Dendritic cell treated with granulocyte-macrophage colony-stimulating factor and Interleukin-4, amounts not matched to agents 40 ng/mL and 50 ng/mL, for 4 days (primary cell): ENCODE measurements at regions not wholly inside any gene's neighbourhood (a gene's known extent, or its start where the extent isn't known, plus 50 kb on each side); places are given as distances from the start of the nearest gene placed in this dataset.
"Not testable (repeated sequence)": the region's sequence is repeated elsewhere in the genome, so short reads cannot be mapped to it uniquely, and the experiment has no call there.

Experiments used
- H3K27ac Mint-ChIP-seq: one replicate; pipeline ENCODE4 v1.8.0; 2022; ENCODE audit warnings: mild to moderate bottlenecking, mixed read lengths
- H3K27me3 Mint-ChIP-seq: one replicate; pipeline ENCODE4 v1.8.0; 2022; ENCODE audit warnings: mild to moderate bottlenecking, mixed read lengths
- H3K36me3 Mint-ChIP-seq: one replicate; pipeline ENCODE4 v1.8.0; 2022; ENCODE audit warnings: low read depth, mixed read lengths
- H3K4me1 Mint-ChIP-seq: one replicate; pipeline ENCODE4 v1.8.0; 2022; ENCODE audit warnings: low read depth, mixed read lengths
- H3K4me3 Mint-ChIP-seq: one replicate; pipeline ENCODE4 v1.8.0; 2022; ENCODE audit warnings: mild to moderate bottlenecking, moderate library complexity, mixed read lengths
- H3K9me3 Mint-ChIP-seq: one replicate; pipeline ENCODE4 v1.8.0; 2022; ENCODE audit warnings: mixed read lengths
- intact Hi-C: fragments of 100-400 bp; cut with micrococcal nuclease; formaldehyde crosslinking; loops from one replicate; pipeline ENCODE4 v1.15.0; 2022

DNA sequence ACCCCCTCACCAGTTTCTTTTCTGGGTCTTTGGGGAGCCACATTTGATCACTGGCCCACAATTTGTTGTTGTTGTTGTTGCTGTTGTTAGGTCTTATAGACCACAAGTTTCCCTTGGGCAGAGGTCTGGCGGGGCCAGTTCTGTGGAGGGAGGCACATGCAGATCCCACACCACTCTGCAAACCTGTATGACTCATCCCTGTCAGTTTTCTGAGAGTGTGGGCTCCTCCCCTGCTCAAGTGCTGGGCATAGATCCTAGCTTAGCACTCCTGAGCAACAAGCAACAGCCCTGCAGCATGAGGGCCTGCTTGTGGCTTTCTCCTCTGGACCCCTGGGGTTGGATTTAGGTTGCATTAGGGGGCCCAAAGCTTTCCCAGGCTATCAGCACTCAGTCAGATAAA lies 411.1 kb upstream of the HTR1E start:
- H3K27ac Mint-ChIP-seq: no peak overlapping the region
- peaks cover 48% of the 10 kb centered on the region for H3K9me3 Mint-ChIP-seq
- H3K36me3 Mint-ChIP-seq: no peaks in the 10 kb centered on the region
- H3K27me3 Mint-ChIP-seq: no peaks in the 10 kb centered on the region
- H3K4me1 Mint-ChIP-seq: no peaks in the 10 kb centered on the region
- no peak overlapping the region for H3K4me3 Mint-ChIP-seq
- intact Hi-C loops: no loop called here

DNA sequence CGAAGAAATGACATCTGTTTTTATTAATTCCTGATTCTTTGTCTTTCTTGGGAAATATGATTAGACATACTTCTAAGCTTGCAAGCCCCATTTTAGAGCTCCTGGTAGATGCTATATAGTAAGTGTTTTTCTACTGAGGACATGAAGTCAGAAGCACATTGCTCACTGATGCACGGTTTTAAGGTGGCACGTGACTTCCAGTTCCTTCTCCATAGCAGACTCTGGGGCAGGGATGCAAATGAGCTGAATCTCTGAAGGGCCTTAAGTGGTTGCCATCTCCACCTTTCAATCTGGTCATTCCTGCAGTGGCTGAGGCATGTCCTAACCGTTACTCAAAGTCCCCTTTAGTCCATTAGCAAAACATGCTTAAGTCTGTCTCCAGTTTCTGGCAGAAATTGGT lies 421.2 kb upstream of the HTR1E start:
- H3K36me3 Mint-ChIP-seq: no peaks in the 10 kb centered on the region
- peaks cover 28% of the 10 kb centered on the region for H3K9me3 Mint-ChIP-seq
- intact Hi-C loops: no loop called here
- H3K27ac Mint-ChIP-seq: no peak overlapping the region
- H3K4me3 Mint-ChIP-seq: no peak overlapping the region
- H3K4me1 Mint-ChIP-seq: no peaks in the 10 kb centered on the region
- no peaks in the 10 kb centered on the region for H3K27me3 Mint-ChIP-seq

DNA sequence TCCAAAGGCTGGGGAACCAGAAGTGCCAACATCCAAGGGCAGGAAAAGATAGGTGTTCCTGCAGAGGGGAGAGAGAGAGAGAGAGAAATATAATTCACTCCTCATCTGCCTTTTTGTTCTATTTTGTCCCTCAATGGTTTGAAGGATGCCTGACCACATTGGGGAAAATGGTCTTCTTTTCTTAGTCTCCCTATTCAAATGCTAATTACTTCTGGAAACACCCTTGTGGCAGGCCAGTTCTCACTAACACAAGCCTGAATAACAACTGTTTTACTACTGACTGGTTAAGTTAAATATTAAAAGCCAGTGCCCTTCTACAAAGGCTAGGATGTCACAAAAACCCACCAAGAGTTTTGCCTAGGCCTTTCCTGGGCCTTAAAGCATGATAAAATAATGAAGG lies 425.4 kb upstream of the HTR1E start:
- H3K27me3 Mint-ChIP-seq: no peaks in the 10 kb centered on the region
- H3K9me3 Mint-ChIP-seq: peaks cover 47% of the 10 kb centered on the region
- intact Hi-C loops: no loop called here
- H3K27ac Mint-ChIP-seq: no peak overlapping the region
- H3K4me3 Mint-ChIP-seq: no peak overlapping the region
- H3K36me3 Mint-ChIP-seq: no peaks in the 10 kb centered on the region
- H3K4me1 Mint-ChIP-seq: no peaks in the 10 kb centered on the region

DNA sequence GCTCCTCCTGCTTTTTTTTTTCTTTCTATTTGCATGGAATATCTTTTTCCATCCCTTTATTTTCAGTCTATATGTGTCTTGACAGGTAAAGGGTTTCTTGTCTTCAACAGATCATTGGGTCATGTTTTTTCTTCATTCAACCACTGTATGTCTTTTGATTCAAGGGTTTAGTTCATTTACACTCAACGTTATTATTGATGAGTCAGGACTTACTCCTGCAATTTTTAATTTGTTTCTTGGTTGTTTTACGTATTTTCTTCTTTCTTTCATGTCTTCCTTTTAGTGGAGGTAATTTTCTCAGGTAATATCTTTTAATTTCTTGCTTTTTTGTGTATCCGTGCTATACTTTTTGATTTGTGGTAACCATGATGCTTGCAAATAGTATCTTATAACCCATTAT lies 429.1 kb upstream of the HTR1E start:
- Mint-ChIP-seq H3K4me1 (no peaks in the 10 kb centered on the region), H3K9me3 (peaks cover 56% of the 10 kb centered on the region), H3K27ac (no peak overlapping the region), H3K27me3 (no peaks in the 10 kb centered on the region), H3K36me3 (no peaks in the 10 kb centered on the region), H3K4me3 (no peak overlapping the region)
- intact Hi-C loops: no loop called here

DNA sequence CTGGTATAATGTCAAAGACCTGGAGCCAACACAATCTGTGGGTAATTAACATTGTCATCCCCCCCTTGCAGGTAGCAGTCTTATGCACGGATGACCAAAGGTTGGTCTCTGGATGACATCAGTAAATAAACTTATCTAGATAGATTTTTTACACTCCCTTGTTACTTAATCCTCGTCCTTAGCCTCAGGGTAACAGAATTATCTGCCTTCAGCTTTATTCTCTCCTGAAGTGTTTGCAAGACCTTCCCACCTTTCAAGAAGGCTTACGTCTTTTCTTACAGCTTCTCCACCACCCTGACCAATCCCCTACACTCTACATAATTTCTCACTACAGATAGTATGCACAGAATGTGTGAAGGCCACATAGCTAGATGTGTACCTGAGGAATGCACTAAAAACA lies 434.8 kb upstream of the HTR1E start:
- intact Hi-C loops: no loop called here
- H3K27me3 Mint-ChIP-seq: no peaks in the 10 kb centered on the region
- no peak overlapping the region for H3K27ac Mint-ChIP-seq
- peaks cover 58% of the 10 kb centered on the region for H3K9me3 Mint-ChIP-seq
- no peak overlapping the region for H3K4me3 Mint-ChIP-seq
- no peaks in the 10 kb centered on the region for H3K4me1 Mint-ChIP-seq
- H3K36me3 Mint-ChIP-seq: no peaks in the 10 kb centered on the region

DNA sequence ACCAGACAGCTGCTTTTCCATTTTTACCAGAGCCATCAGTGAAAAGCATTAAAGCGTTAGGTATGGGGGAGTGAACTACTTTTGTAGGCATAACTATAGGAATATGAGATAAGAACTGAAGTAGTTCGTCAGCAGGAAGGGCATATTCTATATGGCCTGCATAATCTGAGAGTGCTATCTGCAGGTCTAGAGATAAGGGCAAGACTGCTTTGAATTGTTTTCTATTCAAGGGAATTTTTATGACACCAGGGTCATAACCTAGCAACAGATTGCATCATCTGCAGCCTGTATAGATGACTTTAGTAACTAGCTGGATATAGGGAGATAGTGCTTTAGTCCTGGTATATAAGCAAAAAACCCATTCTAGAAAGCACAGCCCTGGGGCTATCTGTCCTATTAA lies 437.3 kb upstream of the HTR1E start:
- Mint-ChIP-seq H3K27ac (no peak overlapping the region), H3K4me1 (no peaks in the 10 kb centered on the region), H3K36me3 (no peaks in the 10 kb centered on the region), H3K4me3 (no peak overlapping the region), H3K27me3 (no peaks in the 10 kb centered on the region), H3K9me3 (peaks cover 68% of the 10 kb centered on the region)
- intact Hi-C loops: no loop called here

DNA sequence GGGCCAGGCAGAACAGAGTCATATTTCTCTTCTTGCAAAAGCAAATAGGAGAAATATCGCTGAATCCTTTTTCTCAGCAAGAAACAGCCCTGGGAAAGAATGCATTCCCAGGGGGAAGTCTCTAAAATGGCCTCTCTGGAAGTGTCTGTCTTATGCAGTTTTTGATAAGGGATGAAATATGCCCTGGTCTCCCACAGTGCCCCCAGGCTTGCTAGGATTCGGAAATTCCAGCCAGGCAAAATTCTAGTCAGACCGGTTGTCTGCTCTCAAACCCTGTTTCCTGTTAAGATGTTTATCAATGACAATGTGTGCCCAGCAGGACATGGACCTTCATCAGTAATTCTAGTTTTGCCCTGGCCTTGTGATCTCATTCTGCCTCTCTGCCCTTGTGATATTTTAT lies 448.3 kb upstream of the HTR1E start:
- H3K36me3 Mint-ChIP-seq, H3K4me3 Mint-ChIP-seq, intact Hi-C loops, H3K4me1 Mint-ChIP-seq, H3K27ac Mint-ChIP-seq, H3K27me3 Mint-ChIP-seq: not testable (repeated sequence)
- peaks cover 39% of the 10 kb centered on the region for H3K9me3 Mint-ChIP-seq

DNA sequence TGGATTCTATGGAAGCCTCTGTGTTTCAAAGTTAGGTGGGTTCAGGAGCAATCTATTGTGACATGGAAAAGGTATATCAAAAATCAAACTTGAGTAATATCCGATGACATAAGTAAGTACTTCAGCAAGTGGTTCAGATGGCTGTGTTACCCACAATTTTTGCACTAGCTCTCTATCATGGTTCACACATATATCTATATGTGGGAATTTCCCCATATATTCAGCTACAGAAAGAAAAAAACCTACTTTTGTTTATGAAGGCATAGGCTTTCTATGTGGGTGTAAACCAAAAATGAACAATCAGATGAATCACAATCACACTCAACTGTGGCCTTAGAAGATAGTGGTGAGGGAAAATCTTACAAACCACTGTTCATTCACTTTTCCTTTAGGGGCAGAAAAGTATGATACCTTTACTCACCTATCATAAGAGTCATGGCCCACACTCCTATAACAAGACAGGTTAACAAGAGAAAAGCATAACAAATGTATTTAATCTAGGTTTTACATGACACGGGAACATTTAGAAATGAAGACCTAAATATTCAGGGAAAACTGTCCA lies 449.6 kb upstream of the HTR1E start:
- Mint-ChIP-seq H3K27ac (no peak overlapping the region), H3K9me3 (peaks cover 39% of the 10 kb centered on the region), H3K27me3 (no peaks in the 10 kb centered on the region), H3K4me1 (no peaks in the 10 kb centered on the region), H3K4me3 (no peak overlapping the region), H3K36me3 (no peaks in the 10 kb centered on the region)
- intact Hi-C loops: no loop called here

DNA sequence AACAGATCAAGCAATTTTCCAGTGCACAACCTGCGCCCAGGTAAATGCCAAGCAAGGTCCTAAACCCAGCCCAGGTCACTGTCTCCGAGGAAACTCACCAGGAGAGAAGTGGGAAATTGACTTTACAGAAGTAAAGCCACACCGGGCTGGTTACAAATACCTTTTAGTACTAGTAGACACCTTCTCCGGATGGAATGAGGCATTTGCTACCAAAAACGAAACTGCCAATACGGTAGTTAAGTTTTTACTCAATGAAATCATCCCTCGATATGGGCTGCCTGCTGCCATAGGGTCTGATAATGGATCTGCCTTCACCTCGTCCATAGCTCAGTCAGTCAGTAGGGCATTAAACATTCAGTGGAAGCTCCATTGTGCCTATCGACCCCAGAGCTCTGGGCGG lies 459.0 kb upstream of the HTR1E start:
- H3K36me3 Mint-ChIP-seq, H3K27me3 Mint-ChIP-seq, H3K4me1 Mint-ChIP-seq, intact Hi-C loops, H3K27ac Mint-ChIP-seq, H3K4me3 Mint-ChIP-seq: not testable (repeated sequence)
- H3K9me3 Mint-ChIP-seq: peaks cover 64% of the 10 kb centered on the region

DNA sequence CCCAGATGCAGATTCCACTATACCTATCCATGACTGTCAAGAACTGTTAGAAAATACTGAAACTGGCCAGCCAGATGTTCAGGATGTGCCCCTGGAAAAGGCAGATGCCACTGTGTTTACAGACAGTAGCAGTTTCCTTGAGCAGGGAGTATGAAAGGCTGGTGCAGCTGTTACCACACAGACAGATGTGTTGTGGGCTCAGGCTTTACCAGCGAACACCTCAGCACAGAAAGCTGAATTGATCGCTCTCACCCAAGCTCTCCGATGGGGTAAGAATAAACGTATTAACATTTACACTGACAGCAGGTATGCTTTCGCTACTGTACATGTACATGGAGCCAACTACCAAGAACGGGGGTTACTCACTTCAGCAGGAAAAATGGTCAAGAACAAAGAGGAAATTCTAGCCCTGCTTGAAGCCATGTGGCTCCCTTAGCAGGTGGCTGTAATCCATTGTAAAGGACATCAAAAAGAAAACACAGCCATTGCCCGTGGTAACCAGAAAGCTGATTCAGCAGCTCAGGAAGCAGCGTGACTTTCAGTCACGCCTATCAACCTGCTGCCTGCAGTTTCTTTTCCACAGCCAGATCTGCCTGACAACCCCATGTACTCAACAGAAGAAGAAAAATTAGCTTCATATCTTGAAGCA lies 459.7 kb upstream of the HTR1E start:
- H3K36me3 Mint-ChIP-seq: no peaks in the 10 kb centered on the region
- H3K9me3 Mint-ChIP-seq: peaks cover 71% of the 10 kb centered on the region
- no peak overlapping the region for H3K27ac Mint-ChIP-seq
- no peak overlapping the region for H3K4me3 Mint-ChIP-seq
- H3K4me1 Mint-ChIP-seq: no peaks in the 10 kb centered on the region
- intact Hi-C loops: no loop called here
- no peaks in the 10 kb centered on the region for H3K27me3 Mint-ChIP-seq

DNA sequence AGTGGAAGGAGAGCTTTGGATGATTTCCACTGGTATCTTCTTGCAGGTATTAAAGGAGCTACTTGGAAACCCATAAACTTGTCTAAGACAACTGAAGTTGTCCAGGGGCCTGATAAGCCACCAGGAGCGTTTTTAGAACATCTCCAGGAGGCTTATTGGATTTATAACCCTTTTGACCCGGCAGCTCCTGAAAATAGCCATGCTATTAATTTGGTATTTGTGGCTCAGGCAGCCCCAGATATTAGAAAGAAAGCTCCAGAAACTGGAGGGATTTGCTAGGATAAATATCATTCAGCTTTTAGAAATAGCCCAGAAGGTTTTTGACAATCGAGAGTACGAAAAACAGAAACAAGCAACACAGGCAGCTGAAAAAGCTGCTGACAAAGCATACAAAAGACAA lies 461.0 kb upstream of the HTR1E start:
- intact Hi-C loops: no loop called here
- H3K4me1 Mint-ChIP-seq: no peaks in the 10 kb centered on the region
- H3K27ac Mint-ChIP-seq: no peak overlapping the region
- H3K4me3 Mint-ChIP-seq: no peak overlapping the region
- no peaks in the 10 kb centered on the region for H3K36me3 Mint-ChIP-seq
- peaks cover 79% of the 10 kb centered on the region for H3K9me3 Mint-ChIP-seq
- H3K27me3 Mint-ChIP-seq: no peaks in the 10 kb centered on the region

DNA sequence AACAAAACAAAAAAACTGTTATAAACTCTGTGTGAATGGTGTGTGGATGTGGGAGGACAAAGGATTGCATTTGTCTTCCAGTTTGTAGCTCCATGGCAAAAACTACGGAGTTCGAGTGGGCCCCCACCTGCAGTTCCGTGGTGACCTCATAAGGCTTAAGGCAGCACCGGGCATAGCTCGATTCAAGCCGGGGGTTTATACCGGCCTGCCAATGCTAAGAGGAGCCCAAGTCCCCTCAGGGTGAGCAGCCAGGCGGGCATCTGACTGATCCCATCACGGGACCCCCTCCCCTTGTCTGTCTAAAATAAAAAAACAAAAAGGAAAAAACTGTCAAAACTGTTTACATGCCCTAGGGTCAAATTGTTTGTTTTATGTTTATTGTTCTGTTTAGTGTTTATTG lies 463.2 kb upstream of the HTR1E start:
- H3K4me3 Mint-ChIP-seq: no peak overlapping the region
- H3K27ac Mint-ChIP-seq: no peak overlapping the region
- H3K4me1 Mint-ChIP-seq: no peaks in the 10 kb centered on the region
- intact Hi-C loops: no loop called here
- peaks cover 62% of the 10 kb centered on the region for H3K9me3 Mint-ChIP-seq
- no peaks in the 10 kb centered on the region for H3K36me3 Mint-ChIP-seq
- no peaks in the 10 kb centered on the region for H3K27me3 Mint-ChIP-seq

DNA sequence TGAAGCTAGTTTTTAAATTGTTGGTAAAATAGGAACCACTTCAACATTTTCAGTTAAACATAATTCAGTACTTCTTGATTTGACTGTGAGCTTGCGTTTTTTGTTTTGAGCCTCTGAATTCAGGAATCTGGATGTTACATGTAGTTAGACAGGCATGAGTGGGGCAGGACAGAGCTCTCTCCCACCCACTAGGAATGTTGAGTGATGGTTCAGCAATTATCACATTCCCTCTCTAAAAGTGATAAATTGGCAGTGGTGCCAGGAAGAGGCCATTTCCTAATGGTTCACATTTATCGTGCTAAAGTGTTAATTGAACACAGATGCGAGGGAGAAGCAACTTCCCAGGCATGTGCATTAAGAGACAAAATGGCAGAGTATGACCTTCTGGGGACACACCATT lies 465.5 kb upstream of the HTR1E start:
- peaks cover 48% of the 10 kb centered on the region for H3K9me3 Mint-ChIP-seq
- no peaks in the 10 kb centered on the region for H3K4me1 Mint-ChIP-seq
- intact Hi-C loops: no loop called here
- no peak overlapping the region for H3K4me3 Mint-ChIP-seq
- H3K27ac Mint-ChIP-seq: no peak overlapping the region
- no peaks in the 10 kb centered on the region for H3K36me3 Mint-ChIP-seq
- no peaks in the 10 kb centered on the region for H3K27me3 Mint-ChIP-seq

DNA sequence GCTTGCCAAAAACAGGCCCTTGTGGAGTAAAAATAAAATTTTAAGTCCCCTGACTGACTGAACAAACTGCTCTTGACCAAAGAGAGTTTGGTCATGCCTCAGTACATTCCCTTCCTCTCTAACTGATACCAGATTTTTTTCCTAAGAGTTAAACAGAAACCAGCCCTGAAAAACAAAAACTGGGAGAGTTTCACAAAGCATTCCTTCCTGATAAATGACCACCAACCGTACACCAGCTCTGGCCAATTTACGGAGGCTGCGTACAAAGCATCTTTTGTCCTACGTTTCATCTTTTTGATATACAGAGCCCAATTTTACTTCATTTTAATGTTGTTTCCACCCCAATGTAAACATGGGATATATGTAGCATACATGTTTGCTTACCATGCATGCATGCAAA lies 477.4 kb upstream of the HTR1E start:
- no peak overlapping the region for H3K27ac Mint-ChIP-seq
- intact Hi-C loops: no loop called here
- no peaks in the 10 kb centered on the region for H3K27me3 Mint-ChIP-seq
- no peaks in the 10 kb centered on the region for H3K4me1 Mint-ChIP-seq
- no peaks in the 10 kb centered on the region for H3K36me3 Mint-ChIP-seq
- H3K9me3 Mint-ChIP-seq: peaks cover 65% of the 10 kb centered on the region
- no peak overlapping the region for H3K4me3 Mint-ChIP-seq

DNA sequence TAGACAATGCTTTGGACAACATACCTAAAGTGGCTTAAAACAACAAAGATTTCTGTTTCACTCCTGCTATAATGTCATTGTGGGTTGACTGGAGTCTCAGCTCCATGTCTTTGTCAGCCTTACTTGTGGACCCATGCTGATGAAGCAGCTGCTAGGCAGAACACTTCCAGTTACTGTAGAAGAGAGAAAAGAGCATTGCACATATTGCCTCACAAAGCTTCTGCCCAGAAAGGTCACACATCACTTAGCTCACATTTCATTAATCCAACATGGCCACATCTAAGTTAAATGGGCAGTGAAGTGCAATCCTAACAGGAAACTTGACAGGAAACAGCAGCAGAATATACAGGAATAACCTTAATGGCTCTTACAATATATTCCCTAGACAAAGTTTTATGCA lies 480.5 kb upstream of the HTR1E start:
- intact Hi-C loops: no loop called here
- Mint-ChIP-seq H3K9me3 (peaks cover 76% of the 10 kb centered on the region), H3K27me3 (no peaks in the 10 kb centered on the region)

More for the DNA sequence above, 480.5 kb upstream of the HTR1E start:
- Mint-ChIP-seq H3K4me1 (no peaks in the 10 kb centered on the region), H3K36me3 (no peaks in the 10 kb centered on the region), H3K27ac (no peak overlapping the region), H3K4me3 (no peak overlapping the region)
